ENCODE measurements at regions not wholly inside any gene's neighbourhood (a gene's known extent, or its start where the extent isn't known, plus 50 kb on each side); places are given as distances from the start of the nearest gene placed in this dataset.

DNA sequence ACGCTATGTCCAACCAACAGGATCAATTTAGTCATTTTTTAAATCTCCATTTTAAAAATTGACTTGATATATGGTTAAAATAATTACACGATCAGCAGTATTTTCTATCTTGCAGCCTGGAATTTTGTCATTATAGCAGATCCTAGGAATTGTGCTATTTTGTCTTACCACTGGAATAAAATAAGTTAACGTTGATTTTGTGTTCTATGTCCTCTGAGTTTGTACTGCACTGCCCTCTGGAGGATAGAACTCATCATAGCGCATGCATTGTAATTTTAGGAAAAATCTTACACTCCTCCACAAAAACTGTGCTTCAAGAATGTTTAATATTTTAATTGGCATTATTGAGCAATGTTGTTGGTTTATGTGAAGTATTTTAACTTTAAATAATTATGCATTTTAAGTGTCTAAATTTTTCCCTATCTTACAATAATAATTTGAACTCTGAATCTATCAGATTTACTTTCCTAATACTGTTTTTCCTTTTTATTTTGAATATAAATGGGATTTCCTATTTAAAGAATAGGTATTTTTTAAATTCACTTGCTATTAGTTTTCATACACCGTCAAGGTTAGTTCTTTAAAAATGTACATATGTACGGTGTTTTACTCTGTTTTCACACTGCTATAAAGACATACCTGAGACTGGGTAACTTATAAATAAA, 220.1 kb downstream of the PPP1R3A start:
- TF ChIP-seq, protein P1, sequence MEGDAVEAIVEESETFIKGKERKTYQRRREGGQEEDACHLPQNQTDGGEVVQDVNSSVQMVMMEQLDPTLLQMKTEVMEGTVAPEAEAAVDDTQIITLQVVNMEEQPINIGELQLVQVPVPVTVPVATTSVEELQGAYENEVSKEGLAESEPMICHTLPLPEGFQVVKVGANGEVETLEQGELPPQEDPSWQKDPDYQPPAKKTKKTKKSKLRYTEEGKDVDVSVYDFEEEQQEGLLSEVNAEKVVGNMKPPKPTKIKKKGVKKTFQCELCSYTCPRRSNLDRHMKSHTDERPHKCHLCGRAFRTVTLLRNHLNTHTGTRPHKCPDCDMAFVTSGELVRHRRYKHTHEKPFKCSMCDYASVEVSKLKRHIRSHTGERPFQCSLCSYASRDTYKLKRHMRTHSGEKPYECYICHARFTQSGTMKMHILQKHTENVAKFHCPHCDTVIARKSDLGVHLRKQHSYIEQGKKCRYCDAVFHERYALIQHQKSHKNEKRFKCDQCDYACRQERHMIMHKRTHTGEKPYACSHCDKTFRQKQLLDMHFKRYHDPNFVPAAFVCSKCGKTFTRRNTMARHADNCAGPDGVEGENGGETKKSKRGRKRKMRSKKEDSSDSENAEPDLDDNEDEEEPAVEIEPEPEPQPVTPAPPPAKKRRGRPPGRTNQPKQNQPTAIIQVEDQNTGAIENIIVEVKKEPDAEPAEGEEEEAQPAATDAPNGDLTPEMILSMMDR (IDR thresholded peaks at IDR 0.05; ENCODE audit: low read length) = peak; percentile 93
- TF ChIP-seq EZH2 (optimal IDR thresholded peaks at IDR 0.05; ENCODE audit: low read depth, low read length) (no peak), EZH2phosphoT487 (IDR thresholded peaks at IDR 0.05; ENCODE audit: low read length) (no peak)
- Histone ChIP-seq H3K27ac (ENCODE audit: low read length) (no peak overlapping the region), H3K9me3 (replicated peaks; ENCODE audit: insufficient read depth, low read length) (no peaks in the 10 kb centered on the region), H3K9ac (ENCODE audit: low read length) (no peak overlapping the region), H3K4me3 (ENCODE audit: low read length) (no peak overlapping the region), H3K27me3 (replicated peaks; ENCODE audit: insufficient read depth, low read length) (no peaks in the 10 kb centered on the region), H3K4me1 (ENCODE audit: low read length) (no peaks in the 10 kb centered on the region), H3K36me3 (replicated peaks; ENCODE audit: insufficient read depth, low read length) (no peaks in the 10 kb centered on the region), H2AFZ (ENCODE audit: low read length) (no peak overlapping the region), H3K79me2 (ENCODE audit: low read length) (no peaks in the 10 kb centered on the region), H4K20me1 (ENCODE audit: insufficient read depth, low read length) (no peaks in the 10 kb centered on the region), H3K9me2 (replicated peaks; ENCODE audit: insufficient read depth, low read length) (no peaks in the 10 kb centered on the region), H3K4me2 (ENCODE audit: low read depth, low read length) (no peak overlapping the region), H3F3A (ENCODE audit: insufficient read depth, low read length) (no peaks in the 10 kb centered on the region)
- DNase-seq = peak; percentile 52

DNA sequence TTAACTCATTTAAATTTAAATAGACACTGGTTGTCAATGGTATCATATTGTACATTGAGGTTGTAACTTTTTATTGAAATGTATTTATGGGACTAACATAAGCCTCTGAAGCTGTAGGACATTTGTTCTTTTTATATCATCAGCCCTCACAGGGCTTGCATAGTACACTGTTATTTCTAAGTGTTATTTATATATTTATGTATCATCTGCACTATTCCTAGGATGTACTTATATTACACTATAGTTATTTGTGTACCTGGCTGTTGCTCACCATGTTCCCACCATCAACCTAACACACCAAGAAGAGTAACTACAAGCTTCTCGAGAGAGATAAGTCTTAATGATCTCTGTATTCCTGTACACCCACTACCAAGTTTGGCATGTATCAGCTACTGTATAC, 224.7 kb downstream of the PPP1R3A start:
- Histone ChIP-seq H3K9ac (ENCODE audit: low read length) (no peak overlapping the region), H3K36me3 (replicated peaks; ENCODE audit: insufficient read depth, low read length) (no peaks in the 10 kb centered on the region), H4K20me1 (ENCODE audit: insufficient read depth, low read length) (no peaks in the 10 kb centered on the region), H3K4me1 (ENCODE audit: low read length) (no peaks in the 10 kb centered on the region), H3K79me2 (ENCODE audit: low read length) (no peaks in the 10 kb centered on the region), H3F3A (ENCODE audit: insufficient read depth, low read length) (no peaks in the 10 kb centered on the region), H3K9me3 (replicated peaks; ENCODE audit: insufficient read depth, low read length) (no peaks in the 10 kb centered on the region), H3K9me2 (replicated peaks; ENCODE audit: insufficient read depth, low read length) (no peaks in the 10 kb centered on the region), H3K27me3 (replicated peaks; ENCODE audit: insufficient read depth, low read length) (no peaks in the 10 kb centered on the region), H3K4me3 (ENCODE audit: low read length) (no peak overlapping the region), H3K4me2 (ENCODE audit: low read depth, low read length) (no peak overlapping the region), H2AFZ (ENCODE audit: low read length) (no peak overlapping the region), H3K27ac (ENCODE audit: low read length) (no peak overlapping the region)
- no peak for DNase-seq
- TF ChIP-seq, protein P1 (IDR thresholded peaks at IDR 0.05; ENCODE audit: low read length) = no peak
- TF ChIP-seq EZH2 (optimal IDR thresholded peaks at IDR 0.05; ENCODE audit: low read depth, low read length) (no peak), EZH2phosphoT487 (IDR thresholded peaks at IDR 0.05; ENCODE audit: low read length) (no peak)

DNA sequence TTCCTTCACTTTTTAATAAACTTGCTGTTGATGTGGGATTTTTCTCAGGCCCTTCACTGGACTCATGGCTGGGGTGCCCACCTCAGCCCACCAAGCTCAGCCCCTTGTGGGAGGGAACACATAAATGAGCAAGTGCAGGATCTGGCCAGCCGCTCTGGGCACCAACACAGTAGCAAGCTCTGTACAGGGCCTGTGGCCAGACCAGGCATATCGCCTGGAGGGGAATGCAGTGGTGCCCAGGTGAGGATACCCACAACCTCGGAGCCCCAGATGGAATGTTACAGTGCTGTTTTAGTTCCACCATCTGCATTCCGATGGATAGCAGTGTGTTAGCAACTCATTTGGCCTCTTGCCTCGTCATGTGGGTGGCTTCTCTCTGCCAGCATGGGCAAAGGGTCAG, 234.6 kb downstream of the PPP1R3A start:
- Histone ChIP-seq H3F3A (ENCODE audit: insufficient read depth, low read length) (no peaks in the 10 kb centered on the region), H3K4me1 (ENCODE audit: low read length) (no peaks in the 10 kb centered on the region), H3K9ac (ENCODE audit: low read length) (no peak overlapping the region), H3K9me2 (replicated peaks; ENCODE audit: insufficient read depth, low read length) (no peaks in the 10 kb centered on the region), H3K9me3 (replicated peaks; ENCODE audit: insufficient read depth, low read length) (no peaks in the 10 kb centered on the region), H4K20me1 (ENCODE audit: insufficient read depth, low read length) (no peaks in the 10 kb centered on the region), H3K27ac (ENCODE audit: low read length) (no peak overlapping the region), H3K27me3 (replicated peaks; ENCODE audit: insufficient read depth, low read length) (no peaks in the 10 kb centered on the region), H3K36me3 (replicated peaks; ENCODE audit: insufficient read depth, low read length) (no peaks in the 10 kb centered on the region), H2AFZ (ENCODE audit: low read length) (no peak overlapping the region), H3K79me2 (ENCODE audit: low read length) (no peaks in the 10 kb centered on the region), H3K4me3 (ENCODE audit: low read length) (no peak overlapping the region), H3K4me2 (ENCODE audit: low read depth, low read length) (no peak overlapping the region)
- DNase-seq = no peak
- TF ChIP-seq, protein P1 (IDR thresholded peaks at IDR 0.05; ENCODE audit: low read length) = no peak
- TF ChIP-seq EZH2phosphoT487 (IDR thresholded peaks at IDR 0.05; ENCODE audit: low read length) (no peak), EZH2 (optimal IDR thresholded peaks at IDR 0.05; ENCODE audit: low read depth, low read length) (no peak)
